Fibroblast of the conjunctiva (primary cell): ENCODE measurements at regions not wholly inside any gene's neighbourhood (a gene's known extent, or its start where the extent isn't known, plus 50 kb on each side); places are given as distances from the start of the nearest gene placed in this dataset.
"Not testable (repeated sequence)": the region's sequence is repeated elsewhere in the genome, so short reads cannot be mapped to it uniquely, and the experiment has no call there.

Experiments used
- DNase-seq: peaks from one replicate; pipeline ENCODE4 v3.0.0-alpha.2; 2010; ENCODE audit warnings: low read depth

DNA sequence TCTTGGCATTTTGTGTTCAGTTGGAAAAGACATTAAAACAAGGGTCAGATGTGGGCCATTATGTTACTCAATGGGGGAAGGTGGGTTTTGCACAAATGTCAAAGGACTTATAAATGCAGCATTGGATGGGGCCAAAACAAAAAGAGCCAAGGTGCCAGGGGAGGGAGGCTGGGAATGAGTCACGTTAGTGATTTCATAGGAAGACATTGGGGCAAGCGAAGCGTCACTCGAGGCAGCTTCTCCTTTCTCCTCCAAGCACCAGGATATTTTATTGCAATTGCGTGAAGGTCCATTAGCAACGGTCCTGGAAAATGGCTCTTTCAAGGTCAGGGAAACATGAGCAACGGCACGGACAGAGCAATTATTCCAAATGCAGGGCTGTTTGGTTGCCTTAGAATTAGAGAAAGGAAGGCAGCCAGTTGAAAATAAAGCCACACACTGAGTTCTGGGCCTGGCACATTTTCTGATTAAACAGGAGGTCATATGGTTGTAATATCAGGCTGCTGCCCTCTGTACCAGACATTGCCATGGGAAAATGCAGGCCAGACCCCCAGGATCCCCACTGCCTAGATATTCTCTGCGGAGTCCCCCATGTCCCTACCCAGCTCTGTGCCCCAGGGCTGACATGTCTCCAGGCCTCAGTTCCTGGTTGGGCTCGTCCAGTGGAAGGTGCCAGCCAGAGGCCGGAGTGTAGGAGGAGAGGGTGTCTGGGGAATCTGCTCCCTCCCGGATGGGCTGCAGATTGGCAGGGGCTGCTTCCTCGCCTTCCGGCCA lies 63.3 kb upstream of the NANOS1 start:
- no peak for DNase-seq

DNA sequence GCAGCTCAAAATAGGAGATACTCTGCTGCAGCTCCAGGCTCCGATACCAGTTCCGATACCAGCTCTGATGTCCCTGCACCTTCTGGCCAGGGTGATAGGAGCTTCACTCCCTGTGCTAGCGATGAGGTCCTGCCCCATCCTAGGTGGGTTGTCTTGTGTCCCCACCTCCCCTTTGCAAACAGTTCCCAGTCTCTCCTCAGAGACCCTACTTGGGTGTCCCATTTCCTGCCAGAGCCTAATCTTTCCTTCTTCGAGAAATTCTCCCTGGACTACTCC lies 62.7 kb upstream of the NANOS1 start:
- no peak for DNase-seq

DNA sequence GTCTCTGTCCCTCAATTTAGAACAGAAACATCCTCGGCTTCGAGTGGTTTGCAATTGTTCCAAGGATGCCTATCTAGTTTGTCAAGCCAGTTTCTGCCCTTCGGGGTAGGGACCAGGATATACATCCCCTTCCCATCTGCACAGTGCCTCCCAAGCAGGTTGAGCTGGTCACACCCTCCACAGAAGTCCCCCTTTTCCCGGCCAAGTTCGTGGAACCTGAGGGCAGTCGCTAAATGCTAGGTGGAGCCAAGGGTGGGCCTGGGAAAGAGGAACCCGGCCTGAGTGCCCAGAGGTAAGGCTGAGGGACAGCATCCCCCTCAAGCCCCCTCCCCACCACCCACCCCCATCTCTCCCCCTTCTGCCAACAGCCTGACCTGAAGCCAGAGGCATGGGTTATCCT lies 62.4 kb upstream of the NANOS1 start:
- DNase-seq: no peak

DNA sequence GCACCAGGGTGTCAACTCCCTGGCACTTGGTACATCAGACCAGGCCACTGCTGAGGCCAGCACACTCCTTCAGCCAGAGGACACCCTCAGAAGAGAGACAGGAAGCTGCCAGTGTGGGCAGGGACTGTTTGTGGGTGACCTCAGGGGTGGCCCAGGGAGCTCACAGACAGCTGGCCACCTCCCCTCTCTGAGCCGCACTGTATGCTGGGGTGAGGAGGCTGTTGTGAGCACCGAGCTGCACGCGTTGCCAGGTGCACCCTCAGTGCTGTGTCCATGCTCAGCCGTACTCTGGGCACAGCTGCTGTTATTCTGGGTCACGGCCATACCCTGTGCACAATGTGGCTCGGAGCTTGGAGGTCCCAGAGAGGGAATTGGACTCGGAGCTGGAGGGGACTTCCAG lies 61.5 kb upstream of the NANOS1 start:
- DNase-seq: no peak

DNA sequence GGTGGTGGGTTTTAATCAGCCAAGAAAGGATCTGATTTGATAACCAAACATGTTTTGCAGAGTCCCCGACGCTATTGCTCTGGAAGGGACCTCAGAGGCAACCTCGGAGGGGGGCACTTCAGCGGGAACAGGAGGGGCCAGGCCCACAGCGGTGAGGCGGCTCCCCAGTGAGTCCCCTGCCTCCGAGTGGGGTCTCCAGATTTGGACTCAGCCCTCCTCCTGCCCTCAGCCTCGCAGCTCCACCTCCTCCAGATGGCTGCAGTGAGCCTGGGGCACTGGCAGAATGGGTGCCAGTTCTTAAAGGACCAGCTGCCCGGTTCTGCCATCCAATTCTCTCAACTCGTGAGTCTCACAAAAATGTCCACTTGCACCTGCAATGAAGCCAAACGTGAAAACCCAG lies 61.0 kb upstream of the NANOS1 start:
- DNase-seq: no peak

DNA sequence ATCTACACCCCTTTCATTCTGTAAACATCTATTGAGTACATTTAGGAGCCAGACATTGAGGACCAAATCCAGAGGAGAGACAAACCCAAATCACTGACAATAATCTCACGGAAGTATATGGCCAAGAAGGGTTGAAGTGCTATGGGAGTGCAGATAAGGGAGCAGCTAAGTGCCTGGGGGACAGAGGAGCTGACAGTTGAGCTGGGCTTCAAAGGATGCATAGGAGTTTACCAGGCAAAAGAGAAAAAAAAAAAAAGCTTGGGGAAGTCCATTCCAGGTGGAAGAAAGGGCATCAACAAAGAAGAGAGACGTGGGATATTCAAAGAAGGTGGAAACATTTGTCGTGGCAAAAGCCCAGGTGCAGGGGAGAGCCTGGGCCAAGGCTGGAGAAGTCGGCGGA lies 60.5 kb upstream of the NANOS1 start:
- no peak for DNase-seq

DNA sequence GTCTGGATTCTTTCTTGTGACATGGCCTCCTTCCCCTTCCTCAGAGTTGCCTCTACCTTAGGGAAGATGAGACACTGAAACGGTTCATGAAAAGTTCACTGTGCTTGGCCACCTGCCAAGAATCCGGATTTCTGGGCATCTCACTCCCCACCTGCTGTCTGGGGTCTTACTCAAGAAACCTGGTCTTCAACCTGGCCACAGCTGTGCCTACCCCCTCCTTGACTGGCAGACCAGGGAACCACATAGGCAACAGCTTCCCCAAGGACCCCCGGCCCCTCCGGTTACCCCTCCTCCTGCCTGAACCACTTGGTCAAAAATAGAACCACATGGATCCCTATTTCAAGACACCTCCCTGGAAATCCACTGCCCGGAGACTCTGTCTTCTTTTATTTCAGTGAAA lies 58.7 kb upstream of the NANOS1 start:
- DNase-seq: no peak

DNA sequence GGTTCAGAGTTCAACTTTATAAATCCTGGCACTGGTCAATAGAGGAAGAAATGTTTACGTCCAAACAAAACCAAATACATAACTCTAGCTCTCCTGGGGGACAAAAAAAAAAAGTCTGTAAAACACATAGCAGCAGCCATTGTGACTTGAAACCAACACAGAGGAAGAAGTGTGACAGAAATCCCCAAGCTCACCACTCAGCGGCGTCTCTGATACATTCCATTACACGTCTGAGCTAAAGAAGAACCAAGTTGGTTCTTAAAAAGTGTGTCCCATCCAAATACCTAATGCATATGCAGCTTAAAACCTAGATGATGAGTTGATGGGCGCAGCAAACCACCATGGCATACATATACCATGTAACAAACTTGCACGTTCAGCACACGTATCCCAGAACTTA lies 58.3 kb upstream of the NANOS1 start:
- DNase-seq: no peak

DNA sequence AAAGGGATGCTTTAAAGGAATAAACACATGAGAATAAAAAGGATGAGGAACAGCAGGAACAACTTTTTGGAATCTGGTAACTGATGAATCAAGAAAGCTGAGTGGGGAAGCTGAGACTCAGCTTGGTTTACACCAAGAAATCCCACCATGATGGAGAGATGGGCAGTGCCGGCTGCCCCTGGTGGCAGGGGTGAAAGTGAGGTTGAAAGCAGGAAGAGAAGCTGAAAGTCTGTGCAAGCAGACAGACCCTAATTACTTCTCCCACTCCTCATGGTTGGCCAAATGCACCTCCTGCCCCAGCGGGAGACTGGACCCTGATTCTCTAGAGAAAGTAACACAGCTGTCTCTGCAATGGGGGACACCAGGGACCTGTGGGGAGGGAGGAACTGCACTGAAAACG lies 57.6 kb upstream of the NANOS1 start:
- no peak for DNase-seq

DNA sequence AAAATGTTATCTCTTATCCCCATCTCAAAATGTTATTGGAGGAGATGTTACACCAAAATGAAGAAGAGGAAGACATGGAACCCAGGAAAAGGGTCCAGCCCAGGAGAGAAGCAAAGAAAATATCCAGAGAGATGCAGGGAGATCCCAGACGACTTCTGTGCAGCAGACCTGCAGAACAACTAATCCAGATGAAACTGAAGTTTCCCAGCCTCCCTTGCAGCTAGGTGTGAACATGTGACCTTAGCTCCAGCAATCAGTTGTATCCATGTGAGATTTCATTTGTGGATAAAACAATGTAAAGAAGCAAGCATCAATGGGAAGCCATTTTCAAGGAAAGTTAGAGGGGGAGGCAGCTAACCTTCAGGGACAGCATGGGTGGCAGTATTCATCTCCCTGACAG lies 55.8 kb upstream of the NANOS1 start:
- DNase-seq: no peak

DNA sequence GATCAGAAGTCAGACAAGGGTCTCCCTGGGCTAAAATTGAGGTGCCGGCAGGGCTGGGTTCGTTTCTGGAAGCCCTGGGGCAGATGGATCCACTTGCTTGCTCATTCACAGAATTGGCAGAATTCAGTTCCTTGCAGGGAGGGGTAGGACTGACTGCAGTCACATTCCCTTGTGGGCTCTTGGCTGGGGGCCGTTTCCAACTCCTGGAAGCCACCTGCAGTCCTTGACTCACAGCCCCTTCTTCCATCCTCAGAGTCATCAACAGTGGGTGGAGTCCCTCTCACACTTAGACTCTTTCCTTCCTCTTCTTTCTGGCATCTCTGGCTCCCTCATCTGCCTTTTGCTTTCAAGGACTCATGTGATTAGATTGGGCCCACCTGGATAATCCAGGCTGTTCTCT lies 54.6 kb upstream of the NANOS1 start:
- no peak for DNase-seq

DNA sequence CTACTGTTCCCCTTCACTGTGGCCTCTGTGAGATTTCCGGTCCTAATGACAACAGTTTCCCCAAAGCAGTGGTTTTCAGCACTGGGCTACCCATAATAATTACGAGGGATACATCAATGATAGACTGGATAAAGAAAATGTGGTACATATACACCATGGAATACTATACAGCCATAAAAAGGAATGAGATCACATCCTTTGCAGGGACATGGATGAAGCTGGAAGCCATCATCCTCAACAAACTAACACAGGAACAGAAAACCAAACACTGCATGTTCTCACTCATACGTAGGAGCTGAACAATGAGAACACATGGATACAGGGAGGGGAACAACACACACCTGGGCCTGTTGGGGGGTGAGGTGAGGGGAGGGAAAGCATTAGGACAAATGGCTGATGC lies 53.3 kb upstream of the NANOS1 start:
- not testable (repeated sequence) for DNase-seq

DNA sequence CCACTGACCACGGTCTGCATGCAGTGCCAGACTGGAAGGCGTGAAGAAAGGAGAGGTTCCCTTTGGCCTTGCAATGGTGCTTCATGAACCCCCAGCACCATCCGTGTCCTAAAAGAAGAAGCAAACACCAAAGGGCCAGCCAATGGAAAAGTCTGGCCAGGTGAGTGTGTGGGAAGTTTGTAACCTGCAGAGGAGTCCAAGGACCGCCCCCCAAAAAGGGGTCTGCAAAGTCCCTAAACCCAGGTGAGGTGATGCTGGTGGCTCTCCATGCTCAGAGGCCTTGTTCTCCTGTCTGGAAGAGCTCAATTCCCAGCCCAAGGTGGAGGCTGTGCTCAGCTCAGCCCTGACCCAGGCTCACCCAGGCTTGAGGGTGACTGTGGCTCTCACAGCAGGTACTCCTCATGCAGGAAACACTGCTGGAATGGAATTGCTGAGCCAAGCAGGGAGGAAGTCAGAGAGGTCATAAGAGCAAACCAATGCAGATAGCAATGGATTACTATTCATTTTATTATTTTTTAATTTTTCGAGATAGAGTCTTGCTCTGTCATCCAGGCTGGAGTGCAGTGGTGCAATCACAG lies 52.4 kb upstream of the NANOS1 start:
- no peak for DNase-seq

DNA sequence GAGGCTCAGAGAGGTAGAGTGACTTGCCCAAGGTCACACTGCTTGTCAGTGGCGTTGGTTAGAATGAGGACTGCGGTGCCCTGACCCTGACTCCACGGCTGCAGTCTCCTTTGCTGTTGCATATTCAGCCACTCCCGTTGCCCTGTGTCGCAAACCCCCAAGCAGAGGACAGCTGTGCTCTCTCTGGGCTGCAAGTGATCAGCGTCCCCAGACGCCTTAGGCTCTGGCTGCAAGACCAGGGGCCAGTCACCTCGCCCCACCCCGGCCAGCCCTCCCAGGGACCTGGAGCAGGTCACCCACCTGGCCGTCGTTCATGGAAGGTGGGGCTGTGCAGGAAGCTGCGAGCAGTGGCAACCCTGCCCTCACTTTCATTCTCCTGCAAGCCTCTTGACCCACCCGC lies 51.7 kb upstream of the NANOS1 start:
- no peak for DNase-seq

DNA sequence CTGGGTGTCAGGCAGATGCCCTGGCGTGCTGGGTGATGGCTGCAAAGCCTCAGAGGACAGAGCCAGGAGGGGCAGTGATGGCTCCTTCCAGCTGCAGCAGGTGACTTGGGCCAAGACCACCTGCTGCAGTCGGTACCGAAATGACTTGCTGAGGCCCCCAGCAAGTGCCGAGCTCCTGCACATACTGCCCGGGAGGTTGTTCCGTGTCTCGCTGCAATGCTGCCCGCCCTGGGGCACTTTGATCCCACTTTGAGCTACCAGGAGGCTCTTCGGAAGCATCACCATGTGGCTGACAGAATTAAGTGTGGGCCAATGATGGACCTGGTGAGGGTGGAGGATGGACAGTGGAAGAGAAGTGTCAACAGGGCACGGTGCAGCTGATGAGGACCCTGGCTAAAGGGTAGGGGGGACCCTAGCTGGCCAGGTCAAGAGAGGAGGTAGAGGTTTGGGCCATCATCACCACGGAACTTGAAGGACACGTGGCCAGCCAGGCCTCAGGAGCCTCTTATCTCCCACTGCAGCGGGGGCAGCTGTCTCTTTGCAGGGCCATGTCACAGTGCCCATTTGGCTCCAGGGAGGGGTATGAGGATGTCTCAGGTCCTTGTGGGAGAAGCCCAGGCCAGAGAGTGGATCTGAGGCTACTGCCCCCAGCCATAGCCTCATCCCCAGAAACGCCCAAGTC lies 51.1 kb upstream of the NANOS1 start:
- DNase-seq: no peak

DNA sequence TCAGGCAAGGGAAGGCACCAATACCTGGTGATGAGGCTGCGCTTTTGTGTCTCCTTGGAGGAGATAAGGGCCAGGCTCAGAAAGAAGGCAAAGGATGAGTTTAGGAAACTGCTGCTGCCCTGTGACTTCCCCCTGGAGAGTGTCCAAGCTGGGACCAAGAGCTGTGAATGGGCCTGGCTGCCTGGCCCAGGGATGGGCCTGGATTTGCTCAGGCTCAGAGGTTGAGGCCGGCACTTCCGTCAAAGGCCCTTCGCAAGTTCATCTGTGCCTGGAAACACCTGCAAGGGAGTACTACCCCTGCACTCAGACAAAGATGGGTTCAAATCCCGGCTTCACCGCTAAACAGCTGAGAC lies 50.5 kb upstream of the NANOS1 start:
- DNase-seq: no peak

DNA sequence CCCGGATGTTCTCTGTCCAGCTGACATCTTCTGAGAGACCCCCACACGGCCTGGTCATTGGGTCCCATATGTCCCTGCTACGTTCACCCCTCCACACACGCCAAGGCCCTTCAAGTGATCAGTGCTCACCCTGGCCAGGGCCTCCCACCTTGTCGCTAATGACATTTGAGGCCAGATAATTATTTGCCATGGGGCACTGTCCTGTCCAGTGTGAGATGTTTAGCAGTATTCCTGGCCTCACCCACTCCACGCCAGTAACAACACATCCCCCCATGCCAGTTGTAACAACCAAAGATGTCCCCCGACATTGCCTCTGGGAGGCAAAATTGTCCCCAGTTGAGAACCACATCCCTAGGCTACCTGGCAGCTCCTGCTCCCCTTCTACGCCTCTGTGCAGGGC lies 49.9 kb upstream of the NANOS1 start:
- DNase-seq: no peak
